HG03103 (cell line): ENCODE measurements at regions not wholly inside any gene's neighbourhood (a gene's known extent, or its start where the extent isn't known, plus 50 kb on each side); places are given as distances from the start of the nearest gene placed in this dataset.
"Not testable (repeated sequence)": the region's sequence is repeated elsewhere in the genome, so short reads cannot be mapped to it uniquely, and the experiment has no call there.

ENCODE experiments used
- ATAC-seq: cut with Tn5 transposase; IDR thresholded peaks from one replicate; pipeline ENCODE4 v1.9.1; 2021; ENCODE audit warnings: low read depth; ENCODE audit not compliant: unreplicated experiment

- ATAC-seq = no peak
Observed at GRCh38 chr2:188032786-188033185, 258.9 kb upstream of the GULP1 start.

DNA sequence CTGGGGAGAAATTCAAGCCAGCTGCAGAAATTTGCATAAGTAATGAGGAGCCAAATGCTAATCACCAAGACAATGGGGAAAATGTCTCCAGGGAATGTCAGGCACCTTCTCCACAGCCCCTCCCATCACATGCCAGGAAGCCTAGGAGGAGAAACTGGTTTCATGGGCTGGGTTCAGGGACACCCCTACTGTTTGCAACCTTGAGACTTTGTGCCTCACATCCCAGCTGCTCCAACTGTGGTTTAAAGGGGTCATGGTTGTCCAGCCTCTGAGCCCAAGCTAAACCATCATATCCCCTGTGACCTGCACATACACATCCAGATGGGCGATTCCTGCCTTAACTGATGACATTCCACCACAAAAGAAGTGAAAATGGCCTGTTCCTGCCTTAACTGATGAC, 258.4 kb upstream of the GULP1 start:
- not testable (repeated sequence) for ATAC-seq

DNA sequence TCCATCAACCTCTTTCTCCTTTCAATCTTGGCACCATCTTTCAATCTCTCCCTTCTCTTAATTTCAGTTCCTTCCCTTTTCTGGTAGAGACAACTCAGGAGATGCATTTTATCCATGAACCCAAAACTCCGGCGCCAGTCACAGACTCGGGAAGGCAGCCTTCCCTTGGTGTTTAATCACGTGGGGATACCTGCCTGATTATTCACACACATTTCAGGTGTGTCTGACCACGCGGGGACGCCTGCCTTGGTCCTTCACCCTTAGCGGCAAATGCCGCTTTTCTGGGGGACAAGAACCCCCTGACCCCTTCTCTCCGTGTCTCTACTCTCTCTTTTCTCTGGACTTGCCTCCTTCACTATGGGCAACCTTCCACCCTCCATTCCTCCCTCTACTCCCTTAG, 257.6 kb upstream of the GULP1 start:
- not testable (repeated sequence) for ATAC-seq

GRCh38 chr2:188035377-188035776, 256.3 kb upstream of the GULP1 start:
- not testable (repeated sequence) for ATAC-seq

GRCh38 chr2:188036786-188037185, 254.9 kb upstream of the GULP1 start:
- not testable (repeated sequence) for ATAC-seq

DNA sequence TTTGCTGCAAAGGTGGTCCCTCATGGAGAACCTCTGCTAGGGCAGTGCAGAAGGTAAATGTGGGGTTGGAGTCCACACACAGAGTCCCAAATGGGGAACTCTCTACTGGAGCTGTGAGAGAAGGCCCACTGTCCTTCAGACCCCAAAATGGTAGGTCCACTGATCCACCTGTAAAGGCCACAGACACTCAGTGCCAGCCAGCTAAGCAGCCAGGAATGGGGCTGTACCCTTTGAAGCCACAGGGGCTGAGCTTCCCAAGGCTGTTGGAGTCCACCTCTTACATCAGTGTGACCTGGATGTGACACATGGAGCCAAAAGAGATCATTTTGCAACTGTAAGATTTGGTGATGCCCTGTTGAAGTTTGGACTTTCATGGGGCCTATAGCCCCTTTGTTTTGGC, 252.4 kb upstream of the GULP1 start:
- no peak for ATAC-seq

- ATAC-seq = no peak
Observed at GRCh38 chr2:188042412-188042811, 249.3 kb upstream of the GULP1 start.

GRCh38 chr2:188045016-188045415, 246.7 kb upstream of the GULP1 start:
- ATAC-seq = no peak

DNA sequence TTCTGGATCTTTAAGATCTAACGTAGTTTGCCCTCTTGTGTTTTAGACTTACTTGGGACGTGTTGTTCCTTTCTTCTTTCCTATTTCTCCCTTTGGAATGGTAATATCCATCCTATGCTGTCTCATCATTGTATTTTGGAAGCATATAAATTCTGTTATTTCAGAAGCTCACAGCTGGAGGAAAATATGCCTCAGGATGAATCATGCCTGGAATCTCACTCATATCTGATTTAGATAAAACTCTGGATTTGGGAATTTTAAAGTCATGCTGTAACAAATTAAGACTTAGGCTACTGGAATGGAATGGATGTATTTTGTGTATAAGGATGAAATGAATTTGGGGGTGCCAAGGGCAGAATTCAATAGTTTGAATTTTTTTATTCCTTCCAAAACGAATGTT, 245.2 kb upstream of the GULP1 start:
- ATAC-seq = no peak

GRCh38 chr2:188047735-188048134, 243.9 kb upstream of the GULP1 start:
- no peak for ATAC-seq

GRCh38 chr2:188050726-188051125, 240.9 kb upstream of the GULP1 start:
- no peak for ATAC-seq

- ATAC-seq = no peak
Observed at GRCh38 chr2:188051706-188052105, 240.0 kb upstream of the GULP1 start.

DNA sequence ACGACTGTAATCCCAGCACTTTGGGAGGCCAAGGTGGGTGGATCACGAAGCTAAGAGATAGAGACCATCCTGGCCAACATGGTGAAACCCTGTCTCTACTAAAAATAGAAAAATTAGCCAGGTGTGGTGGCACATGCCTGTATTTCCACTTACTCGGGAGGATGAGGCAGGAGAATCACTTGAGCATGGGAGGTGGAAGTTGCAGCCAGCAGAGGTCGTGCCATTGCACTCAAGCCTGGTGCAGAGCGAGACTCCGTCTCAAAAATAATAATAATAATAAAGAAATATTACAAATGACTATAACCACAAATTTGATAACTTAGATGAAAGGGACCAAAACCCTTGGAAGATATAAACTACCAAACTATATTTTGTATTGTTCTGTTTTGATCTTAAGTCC, 226.3 kb upstream of the GULP1 start:
- no peak for ATAC-seq

GRCh38 chr2:188068093-188068492, 223.6 kb upstream of the GULP1 start:
- no peak for ATAC-seq

GRCh38 chr2:188076149-188077056, 215.3 kb upstream of the GULP1 start:
- ATAC-seq = peak; percentile 71

DNA sequence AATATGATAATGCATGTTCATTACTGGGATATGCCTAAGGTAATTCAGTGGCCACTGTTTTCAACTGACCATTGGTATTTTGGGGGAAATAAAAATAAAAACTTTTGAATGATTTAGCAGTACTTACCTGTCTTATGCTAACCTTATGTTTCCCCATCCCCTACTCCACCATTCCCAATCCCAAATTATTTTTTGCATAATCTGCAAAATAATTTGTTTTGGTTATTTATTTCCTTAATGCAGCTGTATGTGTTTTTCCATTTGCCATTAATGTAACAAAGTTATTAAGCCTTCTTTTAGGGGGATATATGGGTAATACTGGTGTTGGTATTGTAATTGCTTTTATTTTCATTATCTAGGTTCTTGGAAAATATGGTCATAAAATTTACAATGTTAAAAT, 213.9 kb upstream of the GULP1 start:
- no peak for ATAC-seq

- no peak for ATAC-seq
Observed at GRCh38 chr2:188078534-188078933, 213.1 kb upstream of the GULP1 start.

- ATAC-seq = no peak
Observed at GRCh38 chr2:188079196-188079595, 212.5 kb upstream of the GULP1 start.

- ATAC-seq = no peak
Observed at GRCh38 chr2:188085421-188085820, 206.3 kb upstream of the GULP1 start.

GRCh38 chr2:188089901-188090300, 201.8 kb upstream of the GULP1 start:
- no peak for ATAC-seq

GRCh38 chr2:188091220-188091619, 200.5 kb upstream of the GULP1 start:
- no peak for ATAC-seq

GRCh38 chr2:188092734-188093133, 198.9 kb upstream of the GULP1 start:
- no peak for ATAC-seq
